Left cardiac atrium (tissue), 4 donors: ENCODE measurements at regions not wholly inside any gene's neighbourhood (a gene's known extent, or its start where the extent isn't known, plus 50 kb on each side); places are given as distances from the start of the nearest gene placed in this dataset.
"Not testable (repeated sequence)": the region's sequence is repeated elsewhere in the genome, so short reads cannot be mapped to it uniquely, and the experiment has no call there.

ENCODE experiments used
- ATAC-seq, 2 donors: fragments of 200-7000 bp; cut with Tn5 transposase; one replicate each; pipeline ENCODE4 v1.9.1; 2020; ENCODE audit warnings: mild to moderate bottlenecking in 2 of 2, moderate library complexity in 2 of 2
- DNase-seq: peaks from one replicate; pipeline ENCODE4 v3.0.0-alpha.2; 2020
- intact Hi-C, 2 donors: fragments of 100-400 bp; cut with DNase I; formaldehyde crosslinking; loops; one replicate each; pipeline versions ENCODE4 v1.14.1 to v1.15.1; 2022 to 2023
- donor health status: DM: no; HTN: yes; CAD: no.
- donor health status: DM: no; HTN: yes; CAD: no; lungs with severe emphysema.
- donor health status: DM: yes; HTN: yes; CAD: no.
- donor health status: Dilated cardiomyopathy.

GRCh38 chr6:167670938-167671338 is 155.8 kb upstream of the AFDN start:
- ATAC-seq (no peak), DNase-seq (no peak)
- intact Hi-C loops: no loop called here

GRCh38 chr6:167671379-167671976 is 155.2 kb upstream of the AFDN start:
- ATAC-seq, intact Hi-C loops, DNase-seq: not testable (repeated sequence)

- no peak for ATAC-seq
- DNase-seq: no peak
- intact Hi-C loops: no loop called here
Observed at GRCh38 chr6:167671977-167672687, 154.6 kb upstream of the AFDN start.

GRCh38 chr6:167672738-167673137 is 154.0 kb upstream of the AFDN start:
- intact Hi-C loops: no loop called here
- no peak for ATAC-seq

GRCh38 chr6:167673946-167674345 is 152.8 kb upstream of the AFDN start:
- intact Hi-C loops: no loop called here
- DNase-seq (no peak), ATAC-seq (no peak)

More at GRCh38 chr6:167672738-167673137, 154.0 kb upstream of the AFDN start:
- DNase-seq: no peak

GRCh38 chr6:167674486-167674885 is 152.2 kb upstream of the AFDN start:
- intact Hi-C loops: no loop called here
- DNase-seq (no peak), ATAC-seq (no peak)

- DNase-seq: peak; percentile 63
- intact Hi-C loops: loop anchor here in 1 of 2 donors (5.0 kb wide), 1 partner anchor 106 kb away; no protein-coding TSS in a partner anchor
- peak; percentile 69 to 75 for ATAC-seq
Observed at GRCh38 chr6:167676000-167676665, 150.6 kb upstream of the AFDN start.

GRCh38 chr6:167676666-167677421 is 149.9 kb upstream of the AFDN start:
- intact Hi-C loops: loop anchor here in 1 of 2 donors (5.0 kb wide), 1 partner anchor 105 kb away; no protein-coding TSS in a partner anchor
- DNase-seq: no peak

GRCh38 chr6:167677422-167677789 is 149.3 kb upstream of the AFDN start:
- no peak for ATAC-seq
- DNase-seq: no peak
- intact Hi-C loops: loop anchor here in 1 of 2 donors (5.0 kb wide), 1 partner anchor 105 kb away; no protein-coding TSS in a partner anchor

More at GRCh38 chr6:167676666-167677421, 149.9 kb upstream of the AFDN start:
- ATAC-seq: peak in 1 of 2 donors; percentile 75

GRCh38 chr6:167678102-167679101 is 148.3 kb upstream of the AFDN start:
- DNase-seq (no peak), ATAC-seq (peak; percentile 11 to 42)
- intact Hi-C loops: loop anchor here in 1 of 2 donors (5.0 kb wide), 1 partner anchor 104 kb away; no protein-coding TSS in a partner anchor

GRCh38 chr6:167679122-167679736 is 147.5 kb upstream of the AFDN start:
- intact Hi-C loops: loop anchor here in 1 of 2 donors (5.0 kb wide), 1 partner anchor 103 kb away; no protein-coding TSS in a partner anchor
- ATAC-seq: no peak

GRCh38 chr6:167679790-167680604 is 146.7 kb upstream of the AFDN start:
- intact Hi-C loops: loop anchor here in 1 of 2 donors (5.0 kb wide), 1 partner anchor 102 kb away; no protein-coding TSS in a partner anchor
- DNase-seq (no peak), ATAC-seq (no peak)

More at GRCh38 chr6:167679122-167679736, 147.5 kb upstream of the AFDN start:
- no peak for DNase-seq

- intact Hi-C loops: no loop called here
- ATAC-seq (no peak), DNase-seq (no peak)
Observed at GRCh38 chr6:167680605-167681149, 146.0 kb upstream of the AFDN start.

- DNase-seq: no peak
- intact Hi-C loops: no loop called here
- ATAC-seq: no peak
Observed at GRCh38 chr6:167682125-167682524, 144.6 kb upstream of the AFDN start.

GRCh38 chr6:167682546-167683027 is 144.1 kb upstream of the AFDN start:
- intact Hi-C loops: no loop called here
- DNase-seq (no peak), ATAC-seq (peak in 1 of 2 donors; percentile 13)
